Non-pigmented ciliary epithelial cell (primary cell): ENCODE measurements at regions not wholly inside any gene's neighbourhood (a gene's known extent, or its start where the extent isn't known, plus 50 kb on each side); places are given as distances from the start of the nearest gene placed in this dataset.
"Not testable (repeated sequence)": the region's sequence is repeated elsewhere in the genome, so short reads cannot be mapped to it uniquely, and the experiment has no call there.

Experiments
- DNase-seq: peaks from one replicate; pipeline ENCODE4 v3.0.0-alpha.2; 2010; ENCODE audit warnings: low read depth

GRCh38 chr1:24268555-24268954, 50.6 kb upstream of the GRHL3 start:
- not testable (repeated sequence) for DNase-seq

DNA sequence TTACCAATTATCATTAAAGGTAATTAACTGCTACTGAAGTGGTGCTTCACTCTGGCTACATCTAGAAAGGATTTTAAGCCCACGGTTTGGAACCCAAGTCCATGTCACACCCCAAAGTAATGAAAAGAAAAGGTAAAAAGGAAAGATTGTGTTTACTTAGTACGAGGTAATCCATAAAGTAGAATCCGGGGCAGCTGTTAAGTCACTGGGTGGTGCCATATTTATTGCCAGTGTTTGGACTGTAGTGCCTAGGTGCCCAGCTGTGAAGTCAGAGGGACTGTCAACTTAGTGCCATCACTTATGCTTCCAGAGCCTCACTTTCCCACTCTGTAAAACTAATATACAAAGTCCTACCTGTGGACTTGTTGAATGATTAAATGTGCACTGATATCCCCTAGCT, 52.2 kb upstream of the GRHL3 start:
- no peak for DNase-seq

DNA sequence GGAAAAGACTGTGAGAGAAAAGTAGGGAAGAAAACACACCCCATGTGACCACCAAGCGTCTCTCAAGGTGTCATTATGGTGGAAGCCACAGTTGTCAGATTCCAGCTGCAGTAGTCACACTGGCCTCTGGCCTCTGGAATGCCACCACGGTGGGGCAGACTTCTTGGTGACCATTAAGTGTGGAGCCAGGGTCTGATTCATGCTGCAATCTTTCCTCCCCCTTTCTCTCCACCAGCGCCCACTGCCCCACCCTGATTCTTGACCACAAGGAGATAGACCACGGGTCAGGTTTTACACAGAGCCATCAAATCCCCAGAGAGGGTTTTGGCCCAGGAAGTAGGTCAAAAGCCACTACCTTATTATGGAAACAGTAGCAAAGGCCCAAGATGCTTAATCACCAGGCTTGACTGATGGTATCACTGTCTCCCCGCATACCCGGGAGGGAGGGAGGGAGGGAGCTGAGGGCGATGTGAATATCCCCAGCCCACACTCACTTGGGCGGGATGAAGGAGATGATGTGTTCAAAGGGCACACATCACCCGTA, 52.7 kb upstream of the GRHL3 start:
- peak; percentile 40 for DNase-seq

DNA sequence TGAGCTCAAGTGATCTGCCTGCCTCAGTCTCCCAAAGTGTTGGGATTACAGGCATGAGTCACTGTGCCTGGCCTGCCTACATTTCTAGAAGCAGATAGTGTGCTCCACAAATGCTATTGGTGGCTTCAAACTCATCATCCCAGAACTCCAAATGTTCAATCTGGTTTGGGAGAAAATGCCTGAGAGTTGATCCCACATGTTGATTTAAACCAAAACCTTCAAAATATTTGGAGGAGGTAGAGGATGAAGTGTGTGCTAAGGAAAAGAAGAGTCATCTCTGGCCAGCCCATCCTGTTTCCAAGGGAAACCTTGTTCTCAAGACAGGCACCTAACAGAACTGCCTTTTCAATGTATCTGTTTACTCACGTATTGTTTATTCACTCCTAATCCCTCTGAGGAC, 55.4 kb upstream of the GRHL3 start:
- DNase-seq: no peak

GRCh38 chr1:24263211-24263610, 55.9 kb upstream of the GRHL3 start:
- no peak for DNase-seq

- DNase-seq: no peak
Measured at GRCh38 chr1:24261977-24262376, 57.2 kb upstream of the GRHL3 start.

GRCh38 chr1:24258735-24259424, 60.3 kb upstream of the GRHL3 start:
- DNase-seq: no peak

- no peak for DNase-seq
Measured at GRCh38 chr1:24257373-24257772, 61.8 kb upstream of the GRHL3 start.

DNA sequence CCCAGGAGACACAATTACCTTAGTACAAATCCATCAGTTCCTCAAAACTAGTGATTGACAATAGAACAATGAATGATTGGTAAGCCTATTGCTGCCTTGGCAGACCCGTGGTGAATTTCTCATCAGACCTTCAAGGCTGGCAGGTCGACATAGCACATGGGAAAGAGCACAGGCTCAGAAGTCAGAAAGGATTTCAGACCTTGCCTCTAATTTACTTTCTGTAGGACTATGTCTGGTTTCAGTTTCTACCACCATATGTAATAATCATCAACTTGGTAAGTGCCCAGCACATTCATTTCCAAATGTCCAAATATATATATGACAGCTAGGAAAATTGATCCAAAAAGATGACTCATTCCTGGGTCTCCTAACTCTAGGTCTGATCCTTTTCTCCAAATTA, 62.5 kb upstream of the GRHL3 start:
- no peak for DNase-seq

- no peak for DNase-seq
Measured at GRCh38 chr1:24255226-24255625, 63.9 kb upstream of the GRHL3 start.

DNA sequence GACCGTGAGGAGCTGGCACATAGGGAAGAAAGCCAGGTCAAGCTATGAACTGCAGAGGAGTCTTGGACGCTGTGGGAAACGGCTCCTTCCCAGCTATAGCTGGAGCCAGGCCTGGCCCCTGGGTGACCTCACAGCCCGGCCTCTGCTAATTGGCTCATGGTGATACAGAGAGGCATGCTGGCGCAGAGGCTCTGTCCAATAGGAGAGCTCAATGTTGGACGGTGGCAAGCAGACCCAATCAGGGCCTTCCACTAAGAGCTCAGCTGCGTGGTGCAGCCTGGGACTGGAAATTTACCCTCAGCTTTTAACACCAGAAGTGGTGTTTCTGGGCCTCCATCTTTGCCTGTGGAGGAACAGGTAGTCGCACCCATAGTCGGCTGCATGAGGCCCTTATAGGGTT, 64.4 kb upstream of the GRHL3 start:
- DNase-seq: no peak

DNA sequence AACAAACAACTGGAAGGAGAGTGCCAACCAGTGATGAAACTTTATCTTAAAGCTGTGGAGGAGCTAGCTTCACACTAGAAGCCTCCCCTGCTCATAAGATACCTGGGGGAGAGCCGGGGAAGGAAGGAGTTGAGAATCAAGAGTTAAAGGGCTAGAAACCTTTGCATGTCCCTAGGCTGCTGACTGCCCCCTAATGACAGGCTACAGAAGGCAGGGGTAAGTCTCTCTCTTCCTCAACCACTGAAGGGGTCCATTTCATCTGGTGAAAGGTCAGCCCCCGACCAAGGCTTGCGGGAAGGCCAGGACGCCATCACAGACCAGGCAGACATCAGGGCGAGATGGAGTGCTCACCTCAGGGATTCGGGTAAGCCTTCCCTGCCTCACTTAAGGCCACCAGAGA, 65.6 kb upstream of the GRHL3 start:
- no peak for DNase-seq

DNA sequence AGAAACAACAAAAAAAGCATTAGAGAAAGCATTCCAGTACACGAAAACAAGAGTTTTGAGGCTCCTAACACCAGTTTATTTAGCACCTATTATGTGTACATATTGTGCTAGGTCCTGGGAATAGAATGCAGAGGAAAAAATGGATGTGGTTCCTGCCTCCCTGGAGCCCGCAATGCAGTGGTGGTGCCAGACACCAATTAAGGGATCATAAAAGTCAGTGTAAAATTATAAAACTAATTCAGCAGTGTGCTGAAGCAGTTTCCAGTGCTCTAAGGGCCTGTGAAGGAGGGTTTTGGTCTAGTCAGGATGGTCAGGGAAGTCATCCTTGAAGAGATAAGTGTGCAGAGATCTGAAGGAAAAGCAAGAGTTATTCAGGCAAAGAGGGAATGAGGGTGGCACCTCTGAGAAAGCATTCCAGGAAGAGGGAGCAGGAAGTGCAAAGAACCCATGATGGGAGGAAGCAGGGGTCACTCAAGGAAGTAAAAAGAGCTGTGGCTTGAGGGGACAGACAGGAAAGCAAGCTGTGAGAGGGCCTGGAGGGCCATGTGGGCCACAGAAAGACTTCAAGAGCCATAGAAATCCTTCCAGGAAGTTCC, 65.2 kb upstream of the IFNLR1 start:
- no peak for DNase-seq

DNA sequence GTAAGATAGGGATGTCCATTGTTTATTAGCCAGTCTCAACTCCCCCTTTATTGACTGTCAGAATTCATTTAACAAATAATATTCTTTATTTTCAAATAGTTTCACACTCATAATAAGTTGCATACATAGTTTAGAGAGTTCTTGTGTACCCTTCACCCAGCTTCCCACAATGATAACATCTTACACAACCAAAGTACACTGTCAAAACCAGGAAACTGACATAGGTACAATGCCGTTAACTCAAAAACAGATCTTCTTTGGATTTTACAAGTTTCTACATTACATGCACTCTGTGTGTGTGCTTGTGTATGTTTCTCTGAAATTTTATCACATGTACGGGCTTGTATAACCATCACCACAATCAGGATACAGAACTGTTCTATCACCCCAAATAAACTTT, 64.4 kb upstream of the IFNLR1 start:
- no peak for DNase-seq

- DNase-seq: no peak
Measured at GRCh38 chr1:24250791-24251190, 63.7 kb upstream of the IFNLR1 start.

GRCh38 chr1:24250224-24250623, 63.1 kb upstream of the IFNLR1 start:
- no peak for DNase-seq

GRCh38 chr1:24248859-24249258, 61.8 kb upstream of the IFNLR1 start:
- no peak for DNase-seq

- not testable (repeated sequence) for DNase-seq
Measured at GRCh38 chr1:24247337-24247736, 60.2 kb upstream of the IFNLR1 start.

DNA sequence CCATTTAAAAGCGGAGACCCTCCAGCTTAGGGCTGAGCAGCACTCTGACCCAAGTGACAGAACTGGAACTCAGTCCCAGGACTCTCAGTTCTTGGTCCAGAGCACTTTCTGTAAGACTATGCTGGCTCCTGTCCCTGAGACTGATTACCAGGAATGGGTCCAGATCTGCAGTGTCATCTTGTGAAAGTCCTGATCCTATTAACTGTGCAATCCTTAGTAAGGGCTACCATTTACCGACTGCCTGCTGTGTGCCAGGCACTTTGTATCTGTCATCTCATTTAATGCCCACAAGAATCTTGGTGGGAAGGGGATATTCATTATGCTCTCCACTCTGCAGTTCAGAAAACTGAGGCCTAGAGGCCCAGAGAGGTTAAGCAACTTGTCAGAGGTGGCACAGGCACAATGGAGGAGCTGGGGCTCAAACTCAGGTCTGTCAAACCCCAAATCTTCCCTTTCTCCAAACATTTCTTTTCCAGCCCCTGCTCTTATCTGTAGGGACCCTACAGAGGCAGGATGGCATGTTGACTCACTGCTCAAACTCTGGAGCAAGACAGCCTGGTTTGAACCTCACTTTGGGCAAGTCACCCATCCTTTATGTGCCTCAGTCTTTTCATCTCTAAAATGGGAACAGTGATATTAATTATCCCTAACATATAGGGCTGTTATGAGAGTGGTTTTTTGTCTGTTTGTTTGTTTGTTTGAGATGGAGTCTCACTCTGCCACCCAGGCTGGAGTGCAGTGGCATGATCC, 57.6 kb upstream of the IFNLR1 start:
- no peak for DNase-seq

- no peak for DNase-seq
Measured at GRCh38 chr1:24237750-24238395, 50.8 kb upstream of the IFNLR1 start.

- no peak for DNase-seq
Measured at GRCh38 chr1:24236789-24237371, 49.8 kb upstream of the IFNLR1 start.
